Fibroblast of skin of right quadriceps (primary cell): ENCODE measurements at regions not wholly inside any gene's neighbourhood (a gene's known extent, or its start where the extent isn't known, plus 50 kb on each side); places are given as distances from the start of the nearest gene placed in this dataset.
A peak's percentile ranks its signal among the peaks of the same experiment; 100 is the strongest.

Experiments used
- DNase-seq: peaks from one replicate; pipeline ENCODE4 v3.0.0-alpha.2; 2013

GRCh38 chr2:62595474-62595873 lies 89.5 kb upstream of the TMEM17 start:
- DNase-seq: no peak

GRCh38 chr2:62593825-62594224 lies 87.8 kb upstream of the TMEM17 start:
- no peak for DNase-seq

GRCh38 chr2:62591491-62591890 lies 85.5 kb upstream of the TMEM17 start:
- no peak for DNase-seq

- DNase-seq: no peak
Observed at GRCh38 chr2:62589691-62590356, 83.8 kb upstream of the TMEM17 start.

GRCh38 chr2:62587592-62587991 lies 81.6 kb upstream of the TMEM17 start:
- DNase-seq: no peak

GRCh38 chr2:62586981-62587380 lies 81.0 kb upstream of the TMEM17 start:
- DNase-seq: peak; percentile 48

- DNase-seq: peak; percentile 80
Observed at GRCh38 chr2:62578803-62579640, 73.0 kb upstream of the TMEM17 start.

- peak; percentile 96 for DNase-seq
Observed at GRCh38 chr2:62577994-62578781, 72.2 kb upstream of the TMEM17 start.

GRCh38 chr2:62576276-62576939 lies 70.4 kb upstream of the TMEM17 start:
- DNase-seq: no peak

- DNase-seq: no peak
Observed at GRCh38 chr2:62573936-62574335, 67.9 kb upstream of the TMEM17 start.

- DNase-seq: no peak
Observed at GRCh38 chr2:62573137-62573731, 67.2 kb upstream of the TMEM17 start.

GRCh38 chr2:62570861-62571698 lies 65.1 kb upstream of the TMEM17 start:
- DNase-seq: no peak

GRCh38 chr2:62569907-62570841 lies 64.2 kb upstream of the TMEM17 start:
- DNase-seq: no peak

GRCh38 chr2:62568983-62569837 lies 63.2 kb upstream of the TMEM17 start:
- DNase-seq: no peak

- DNase-seq: no peak
Observed at GRCh38 chr2:62568074-62568473, 62.1 kb upstream of the TMEM17 start.

GRCh38 chr2:62567669-62568068 lies 61.7 kb upstream of the TMEM17 start:
- DNase-seq: no peak

GRCh38 chr2:62566847-62567246 lies 60.9 kb upstream of the TMEM17 start:
- DNase-seq: no peak

- no peak for DNase-seq
Observed at GRCh38 chr2:62565309-62565908, 59.4 kb upstream of the TMEM17 start.
